HEK293T (cell line): ENCODE measurements at regions not wholly inside any gene's neighbourhood (a gene's known extent, or its start where the extent isn't known, plus 50 kb on each side); places are given as distances from the start of the nearest gene placed in this dataset.

ENCODE experiments used
- CTCF ChIA-PET: fragments of 350-600 bp; formaldehyde crosslinking; extraction: SDS; loops from one replicate; lab custom pipeline; 2021; ENCODE audit warnings: antibody characterized with exemption, inconsistent platforms; lab: Yijun Ruan, JAX
- POLR2A ChIA-PET: fragments of 350-600 bp; formaldehyde crosslinking; extraction: SDS; loops from one replicate; lab custom pipeline; 2020; ENCODE audit warnings: antibody characterized with exemption, inconsistent platforms; lab: Yijun Ruan, JAX
- DNase-seq: peaks from one replicate; pipeline ENCODE4 v3.0.0; 2012; ENCODE audit warnings: mixed read lengths; ENCODE audit errors: extremely low spot score
- ARNT ChIP-seq: fragments of 450-650 bp; IDR thresholded peaks from 2 replicates; pipeline ENCODE4 v1.6.1; 2017; ENCODE audit warnings: mild to moderate bottlenecking
- BHLHE40 ChIP-seq: fragments of 450-650 bp; IDR thresholded peaks from 2 replicates; pipeline ENCODE4 v1.6.1; 2016; ENCODE audit warnings: mild to moderate bottlenecking, moderate library complexity, borderline replicate concordance
- CTBP1 ChIP-seq: fragments of 450-650 bp; IDR thresholded peaks from 2 replicates; pipeline ENCODE4 v1.6.1; 2016; ENCODE audit warnings: borderline replicate concordance
- ELF4 ChIP-seq: fragments of 450-650 bp; IDR thresholded peaks from 2 replicates; pipeline ENCODE4 v1.6.1; 2017; ENCODE audit warnings: antibody characterized with exemption
- FOXA1 ChIP-seq: fragments of 450-650 bp; IDR thresholded peaks from 2 replicates; pipeline ENCODE4 v1.6.1; 2016; ENCODE audit warnings: mild to moderate bottlenecking
- FOXK2 ChIP-seq: fragments of 450-650 bp; IDR thresholded peaks from 2 replicates; pipeline ENCODE4 v1.6.1; 2016; ENCODE audit warnings: mild to moderate bottlenecking
- FOXM1 ChIP-seq: fragments of 450-650 bp; IDR thresholded peaks from 2 replicates; pipeline ENCODE4 v1.6.1; 2017; ENCODE audit warnings: mild to moderate bottlenecking, borderline replicate concordance
- HDGF ChIP-seq: fragments of 450-650 bp; IDR thresholded peaks from 2 replicates; pipeline ENCODE4 v1.6.1; 2017; ENCODE audit warnings: antibody characterized with exemption, borderline replicate concordance
- L3MBTL2 ChIP-seq: fragments of 450-650 bp; conservative IDR thresholded peaks from 2 replicates; pipeline ENCODE4 v1.6.1; 2016; ENCODE audit warnings: mild to moderate bottlenecking
- LEF1 ChIP-seq: fragments of 450-650 bp; IDR thresholded peaks from 2 replicates; pipeline ENCODE4 v1.6.1; 2017; ENCODE audit warnings: mild to moderate bottlenecking, borderline replicate concordance
- NFRKB ChIP-seq: fragments of 450-650 bp; IDR thresholded peaks from 2 replicates; pipeline ENCODE4 v1.6.1; 2016; ENCODE audit warnings: mild to moderate bottlenecking, moderate library complexity
- PKNOX1 ChIP-seq: fragments of 450-650 bp; IDR thresholded peaks from 2 replicates; pipeline ENCODE4 v1.6.1; 2016
- SP1 ChIP-seq: fragments of 450-650 bp; IDR thresholded peaks from 2 replicates; pipeline ENCODE4 v1.6.1; 2017
- SUZ12 ChIP-seq: fragments of 450-650 bp; IDR thresholded peaks from 2 replicates; pipeline ENCODE4 v1.6.1; 2016; ENCODE audit warnings: mild to moderate bottlenecking
- TARDBP ChIP-seq: fragments of 450-650 bp; IDR thresholded peaks from 2 replicates; pipeline ENCODE4 v1.6.1; 2016
- ZNF384 ChIP-seq: fragments of 450-650 bp; IDR thresholded peaks from 2 replicates; pipeline ENCODE4 v1.6.1; 2016

GRCh38 chr17:34095106-34095505, 160.0 kb upstream of the CCL2 start:
- ChIA-PET POLR2A (no interaction called here), CTCF (no interaction called here)
- DNase-seq, result no peak
- TF ChIP-seq ARNT (no peak), CTBP1 (no peak), ELF4 (no peak), FOXK2 (no peak), FOXA1 (no peak), LEF1 (no peak), SUZ12 (no peak), FOXM1 (no peak), PKNOX1 (no peak), L3MBTL2 (no peak), HDGF (no peak), TARDBP (no peak), ZNF384 (no peak), NFRKB (no peak)

- POLR2A ChIA-PET, result no interaction called here
- CTCF ChIA-PET, result no interaction called here
- DNase-seq, result no peak
- TF ChIP-seq ARNT (no peak), FOXA1 (no peak), PKNOX1 (no peak), ZNF384 (no peak)
Measured at GRCh38 chr17:34098699-34099098, 156.4 kb upstream of the CCL2 start.

GRCh38 chr17:34099859-34100515, 155.1 kb upstream of the CCL2 start:
- TF ChIP-seq ARNT (no peak), FOXM1 (no peak), NFRKB (no peak), L3MBTL2 (no peak), CTBP1 (no peak), TARDBP (no peak), ELF4 (no peak), BHLHE40 (no peak), ZNF384 (no peak), FOXK2 (no peak)
- CTCF ChIA-PET, result no interaction called here
- DNase-seq, result no peak
- POLR2A ChIA-PET, result no interaction called here

- POLR2A ChIA-PET, result no interaction called here
- DNase-seq, result no peak
- TF ChIP-seq CTBP1, result no peak
- no peak for TF ChIP-seq ZNF384
- CTCF ChIA-PET, result no interaction called here
Measured at GRCh38 chr17:34107019-34107418, 148.1 kb upstream of the CCL2 start.

GRCh38 chr17:34110315-34110714, 144.8 kb upstream of the CCL2 start:
- POLR2A ChIA-PET, result no interaction called here
- DNase-seq, result no peak
- CTCF ChIA-PET, result no interaction called here
- TF ChIP-seq TARDBP, result no peak

GRCh38 chr17:34113089-34113488, 142.0 kb upstream of the CCL2 start:
- POLR2A ChIA-PET, result no interaction called here

GRCh38 chr17:34114174-34114573, 140.9 kb upstream of the CCL2 start:
- TF ChIP-seq NFRKB, result no peak
- no peak for TF ChIP-seq FOXA1
- no peak for TF ChIP-seq LEF1
- no peak for TF ChIP-seq BHLHE40
- no peak for TF ChIP-seq FOXK2
- ChIA-PET POLR2A (no interaction called here), CTCF (no interaction called here)
- no peak for DNase-seq

More at GRCh38 chr17:34113089-34113488, 142.0 kb upstream of the CCL2 start:
- no peak for DNase-seq
- CTCF ChIA-PET, result interaction anchor here (0.7 kb wide), 1 partner anchor 95 kb away, joined by 3 read pairs; no protein-coding TSS in a partner anchor
- no peak for TF ChIP-seq FOXA1
- TF ChIP-seq LEF1, result no peak
- no peak for TF ChIP-seq ARNT
- TF ChIP-seq ELF4, result no peak
- no peak for TF ChIP-seq ZNF384
- TF ChIP-seq BHLHE40, result no peak
- no peak for TF ChIP-seq TARDBP
- TF ChIP-seq CTBP1, result no peak
- TF ChIP-seq HDGF, result no peak
- no peak for TF ChIP-seq FOXM1
- TF ChIP-seq SP1, result no peak
- no peak for TF ChIP-seq PKNOX1
- TF ChIP-seq NFRKB, result no peak
- no peak for TF ChIP-seq FOXK2
- TF ChIP-seq L3MBTL2, result no peak
- no peak for TF ChIP-seq SUZ12

GRCh38 chr17:34116306-34116705, 138.8 kb upstream of the CCL2 start:
- DNase-seq, result no peak
- TF ChIP-seq HDGF (no peak), FOXK2 (no peak)
- ChIA-PET CTCF (no interaction called here), POLR2A (no interaction called here)
